ENCODE measurements at regions not wholly inside any gene's neighbourhood (a gene's known extent, or its start where the extent isn't known, plus 50 kb on each side); places are given as distances from the start of the nearest gene placed in this dataset.

GRCh38 chr7:390761-391410 lies 100.9 kb downstream of the FOXL3 start:
- Histone ChIP-seq H3K27me3 (replicated peaks) (no peaks in the 10 kb centered on the region), H3K36me3 (no peaks in the 10 kb centered on the region), H3K27ac (no peak overlapping the region), H3K4me3 (no peak overlapping the region), H3K9me3 (replicated peaks) (peaks cover 13% of the 10 kb centered on the region), H3K4me1 (replicated peaks) (no peaks in the 10 kb centered on the region)
- peak in 1 of 2 experiments; percentile 32 for DNase-seq (ENCODE audit: low read depth in 1 of 2, low spot score in 2 of 2)

- H3K9me3 ChIP-seq (replicated peaks), result peaks cover 15% of the 10 kb centered on the region
- no peak overlapping the region for H3K4me3 ChIP-seq
- H3K36me3 ChIP-seq, result no peaks in the 10 kb centered on the region
- H3K27me3 ChIP-seq (replicated peaks), result no peaks in the 10 kb centered on the region
- no peaks in the 10 kb centered on the region for H3K4me1 ChIP-seq (replicated peaks)
- no peak overlapping the region for H3K27ac ChIP-seq
- DNase-seq (ENCODE audit: low read depth in 1 of 2, low spot score in 2 of 2), result peak in 1 of 2 experiments; percentile 36
Measured at GRCh38 chr7:391411-391951, 101.5 kb downstream of the FOXL3 start.

- Histone ChIP-seq H3K36me3 (no peaks in the 10 kb centered on the region), H3K4me3 (no peak overlapping the region), H3K4me1 (replicated peaks) (no peaks in the 10 kb centered on the region), H3K27ac (no peak overlapping the region), H3K9me3 (replicated peaks) (peaks cover 18% of the 10 kb centered on the region), H3K27me3 (replicated peaks) (no peaks in the 10 kb centered on the region)
- DNase-seq (ENCODE audit: low read depth in 1 of 2, low spot score in 2 of 2), result peak in 1 of 2 experiments; percentile 43
Measured at GRCh38 chr7:391961-392524, 102.1 kb downstream of the FOXL3 start.

GRCh38 chr7:392822-393221 lies 102.9 kb downstream of the FOXL3 start:
- Histone ChIP-seq H3K27me3 (replicated peaks) (no peaks in the 10 kb centered on the region), H3K27ac (no peak overlapping the region), H3K36me3 (no peaks in the 10 kb centered on the region), H3K9me3 (replicated peaks) (peaks cover 17% of the 10 kb centered on the region), H3K4me1 (replicated peaks) (no peaks in the 10 kb centered on the region), H3K4me3 (no peak overlapping the region)
- no peak for DNase-seq (ENCODE audit: low read depth in 1 of 2, low spot score in 2 of 2)

GRCh38 chr7:395643-396042 lies 105.7 kb downstream of the FOXL3 start:
- H3K9me3 ChIP-seq (replicated peaks), result peaks cover 17% of the 10 kb centered on the region
- no peaks in the 10 kb centered on the region for H3K27me3 ChIP-seq (replicated peaks)
- no peak overlapping the region for H3K4me3 ChIP-seq
- no peak overlapping the region for H3K27ac ChIP-seq
- DNase-seq (ENCODE audit: low read depth in 1 of 2, low spot score in 2 of 2), result no peak
- H3K36me3 ChIP-seq, result no peaks in the 10 kb centered on the region
- H3K4me1 ChIP-seq (replicated peaks), result no peaks in the 10 kb centered on the region

- H3K27me3 ChIP-seq (replicated peaks), result no peaks in the 10 kb centered on the region
- no peak for DNase-seq (ENCODE audit: low read depth in 1 of 2, low spot score in 2 of 2)
- no peaks in the 10 kb centered on the region for H3K36me3 ChIP-seq
- no peaks in the 10 kb centered on the region for H3K4me1 ChIP-seq (replicated peaks)
- no peak overlapping the region for H3K27ac ChIP-seq
- H3K9me3 ChIP-seq (replicated peaks), result peaks cover 13% of the 10 kb centered on the region
- H3K4me3 ChIP-seq, result no peak overlapping the region
Measured at GRCh38 chr7:398888-399287, 108.9 kb downstream of the FOXL3 start.

GRCh38 chr7:400901-401485 lies 111.0 kb downstream of the FOXL3 start:
- Histone ChIP-seq H3K4me3 (no peak overlapping the region), H3K27ac (no peak overlapping the region), H3K27me3 (replicated peaks) (no peaks in the 10 kb centered on the region), H3K36me3 (no peaks in the 10 kb centered on the region), H3K9me3 (replicated peaks) (peaks cover 7% of the 10 kb centered on the region), H3K4me1 (replicated peaks) (no peaks in the 10 kb centered on the region)
- peak in 1 of 2 experiments; percentile 30 for DNase-seq (ENCODE audit: low read depth in 1 of 2, low spot score in 2 of 2)

- Histone ChIP-seq H3K9me3 (replicated peaks) (peaks cover 6% of the 10 kb centered on the region), H3K4me3 (no peak overlapping the region), H3K27me3 (replicated peaks) (no peaks in the 10 kb centered on the region), H3K4me1 (replicated peaks) (no peaks in the 10 kb centered on the region), H3K36me3 (no peaks in the 10 kb centered on the region), H3K27ac (no peak overlapping the region)
- peak in 1 of 2 experiments; percentile 34 for DNase-seq (ENCODE audit: low read depth in 1 of 2, low spot score in 2 of 2)
Measured at GRCh38 chr7:401495-401894, 111.5 kb downstream of the FOXL3 start.

GRCh38 chr7:404812-405488 lies 114.7 kb downstream of the PDGFA start:
- no peaks in the 10 kb centered on the region; the same call in 1 of the 2 replicates for H3K9me3 ChIP-seq (replicated peaks)
- no peak for DNase-seq (ENCODE audit: low read depth in 1 of 2, low spot score in 2 of 2)
- no peak overlapping the region for H3K4me3 ChIP-seq
- H3K27me3 ChIP-seq (replicated peaks), result no peaks in the 10 kb centered on the region
- no peaks in the 10 kb centered on the region for H3K4me1 ChIP-seq (replicated peaks)
- H3K36me3 ChIP-seq, result no peaks in the 10 kb centered on the region
- no peak overlapping the region for H3K27ac ChIP-seq

GRCh38 chr7:405489-406211 lies 114.0 kb downstream of the PDGFA start:
- H3K4me3 ChIP-seq, result no peak overlapping the region
- no peaks in the 10 kb centered on the region for H3K4me1 ChIP-seq (replicated peaks)
- no peaks in the 10 kb centered on the region for H3K27me3 ChIP-seq (replicated peaks)
- no peak overlapping the region for H3K27ac ChIP-seq
- DNase-seq (ENCODE audit: low read depth in 1 of 2, low spot score in 2 of 2), result no peak
- H3K9me3 ChIP-seq (replicated peaks), result no peaks in the 10 kb centered on the region; the same call in 1 of the 2 replicates
- H3K36me3 ChIP-seq, result no peaks in the 10 kb centered on the region

- Histone ChIP-seq H3K4me3 (no peak overlapping the region), H3K4me1 (replicated peaks) (no peaks in the 10 kb centered on the region), H3K9me3 (replicated peaks) (no peaks in the 10 kb centered on the region; the same call in 1 of the 2 replicates), H3K27ac (no peak overlapping the region), H3K36me3 (no peaks in the 10 kb centered on the region), H3K27me3 (replicated peaks) (no peaks in the 10 kb centered on the region)
- no peak for DNase-seq (ENCODE audit: low read depth in 1 of 2, low spot score in 2 of 2)
Measured at GRCh38 chr7:407721-408539, 111.7 kb downstream of the PDGFA start.

GRCh38 chr7:408751-409311 lies 110.8 kb downstream of the PDGFA start:
- Histone ChIP-seq H3K27me3 (replicated peaks) (no peaks in the 10 kb centered on the region), H3K27ac (no peak overlapping the region), H3K4me1 (replicated peaks) (no peaks in the 10 kb centered on the region), H3K9me3 (replicated peaks) (no peaks in the 10 kb centered on the region; the same call in 1 of the 2 replicates), H3K36me3 (no peaks in the 10 kb centered on the region), H3K4me3 (no peak overlapping the region)
- no peak for DNase-seq (ENCODE audit: low read depth in 1 of 2, low spot score in 2 of 2)
